GM12878 (cell line): ENCODE measurements at regions not wholly inside any gene's neighbourhood (a gene's known extent, or its start where the extent isn't known, plus 50 kb on each side); places are given as distances from the start of the nearest gene placed in this dataset.

ENCODE experiments used
- POLR2A ChIP-seq: IDR thresholded peaks from 2 replicates; pipeline ENCODE4 v1.6.1; 2011; ENCODE audit warnings: low read depth, mild to moderate bottlenecking, low read length
- YY1 ChIP-seq: IDR thresholded peaks from 2 replicates; pipeline ENCODE4 v1.6.1; 2011; ENCODE audit warnings: low read depth, mild to moderate bottlenecking, low read length
- TF ChIP-seq, protein P1 (sequence below): IDR thresholded peaks from 2 replicates; pipeline ENCODE4 v1.6.1; 2012; ENCODE audit warnings: low read depth, low read length, improper control_type of control experiment
- TF ChIP-seq, protein P2 (sequence below), 3 experiments: IDR thresholded peaks in 2 of 3; conservative IDR thresholded peaks in 1 of 3; 2 replicates each; pipeline ENCODE4 v1.5.1; 2011; ENCODE audit warnings: low read depth in 3 of 3, low read length in 3 of 3, mild to moderate bottlenecking in 3 of 3, control low read depth in 2 of 3, moderate library complexity in 2 of 3, inconsistent platforms in 1 of 3, mixed read lengths in 1 of 3; ENCODE audit not compliant: control insufficient read depth in 2 of 3, insufficient read depth in 1 of 3; ENCODE audit errors: extremely low read depth in 1 of 3

DNA sequence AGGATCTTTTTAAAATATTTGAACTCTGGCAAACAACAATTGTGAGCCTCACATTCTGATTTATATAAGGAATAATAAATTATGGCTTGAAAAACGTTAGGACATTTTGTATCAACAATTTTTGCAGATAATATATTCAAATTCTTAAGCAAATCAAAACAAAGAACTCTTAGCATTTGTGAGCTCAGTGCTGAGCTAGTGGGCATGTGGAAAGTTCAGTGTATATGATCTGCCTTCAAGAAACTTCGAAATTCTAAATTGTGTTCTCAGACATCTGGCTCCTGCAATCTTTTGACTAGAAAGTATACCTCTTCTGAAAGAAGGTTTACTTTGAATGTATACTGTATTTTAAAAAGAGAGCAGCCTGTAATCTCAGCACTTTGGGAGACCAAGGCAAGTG is 122.3 kb upstream of the NEIL3 start:
- TF ChIP-seq YY1 (no peak), POLR2A (no peak)
- TF ChIP-seq, protein P1, sequence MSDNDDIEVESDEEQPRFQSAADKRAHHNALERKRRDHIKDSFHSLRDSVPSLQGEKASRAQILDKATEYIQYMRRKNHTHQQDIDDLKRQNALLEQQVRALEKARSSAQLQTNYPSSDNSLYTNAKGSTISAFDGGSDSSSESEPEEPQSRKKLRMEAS: no peak
- TF ChIP-seq, protein P2, sequence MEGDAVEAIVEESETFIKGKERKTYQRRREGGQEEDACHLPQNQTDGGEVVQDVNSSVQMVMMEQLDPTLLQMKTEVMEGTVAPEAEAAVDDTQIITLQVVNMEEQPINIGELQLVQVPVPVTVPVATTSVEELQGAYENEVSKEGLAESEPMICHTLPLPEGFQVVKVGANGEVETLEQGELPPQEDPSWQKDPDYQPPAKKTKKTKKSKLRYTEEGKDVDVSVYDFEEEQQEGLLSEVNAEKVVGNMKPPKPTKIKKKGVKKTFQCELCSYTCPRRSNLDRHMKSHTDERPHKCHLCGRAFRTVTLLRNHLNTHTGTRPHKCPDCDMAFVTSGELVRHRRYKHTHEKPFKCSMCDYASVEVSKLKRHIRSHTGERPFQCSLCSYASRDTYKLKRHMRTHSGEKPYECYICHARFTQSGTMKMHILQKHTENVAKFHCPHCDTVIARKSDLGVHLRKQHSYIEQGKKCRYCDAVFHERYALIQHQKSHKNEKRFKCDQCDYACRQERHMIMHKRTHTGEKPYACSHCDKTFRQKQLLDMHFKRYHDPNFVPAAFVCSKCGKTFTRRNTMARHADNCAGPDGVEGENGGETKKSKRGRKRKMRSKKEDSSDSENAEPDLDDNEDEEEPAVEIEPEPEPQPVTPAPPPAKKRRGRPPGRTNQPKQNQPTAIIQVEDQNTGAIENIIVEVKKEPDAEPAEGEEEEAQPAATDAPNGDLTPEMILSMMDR (IDR thresholded peaks at IDR 0.05 in 2 of 3, conservative IDR thresholded peaks at IDR 0.05 in 1 of 3; ENCODE audit: control insufficient read depth in 2 of 3, extremely low read depth in 1 of 3, insufficient read depth in 1 of 3, low read depth in 3 of 3, low read length in 3 of 3): no peak
